DMS79 treated with DMSO at 0.1 percent for 48 hours (cell line): ENCODE measurements at regions not wholly inside any gene's neighbourhood (a gene's known extent, or its start where the extent isn't known, plus 50 kb on each side); places are given as distances from the start of the nearest gene placed in this dataset.

Experiments
- DNase-seq: peaks from one replicate; lab custom pipeline; 2025; lab: John Stamatoyannopoulos, UW

DNA sequence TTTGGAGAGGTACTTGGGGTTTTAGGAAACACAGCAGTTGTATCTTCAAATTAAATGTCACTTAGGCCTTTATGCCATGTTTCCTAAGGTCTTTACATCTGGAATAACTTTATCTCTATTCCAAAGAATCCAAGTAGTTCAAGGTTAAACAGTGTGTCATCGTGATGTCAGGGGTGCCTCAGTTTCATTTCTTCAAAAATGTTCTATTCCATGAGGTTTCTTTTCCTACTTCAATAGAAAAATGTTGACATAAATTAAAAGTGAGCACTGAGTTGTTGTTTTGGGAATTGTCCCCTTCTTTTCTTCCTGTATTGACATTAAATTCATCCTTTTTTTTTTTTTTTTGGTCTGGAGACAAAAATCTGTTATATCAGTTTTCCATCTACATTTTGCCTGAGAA lies 160.6 kb upstream of the C21orf91 start:
- DNase-seq: no peak

- no peak for DNase-seq
Observed at GRCh38 chr21:17978895-17979294, 159.7 kb upstream of the C21orf91 start.

- no peak for DNase-seq
Observed at GRCh38 chr21:17976691-17977090, 157.5 kb upstream of the C21orf91 start.

GRCh38 chr21:17976139-17976538 lies 157.0 kb upstream of the C21orf91 start:
- no peak for DNase-seq

DNA sequence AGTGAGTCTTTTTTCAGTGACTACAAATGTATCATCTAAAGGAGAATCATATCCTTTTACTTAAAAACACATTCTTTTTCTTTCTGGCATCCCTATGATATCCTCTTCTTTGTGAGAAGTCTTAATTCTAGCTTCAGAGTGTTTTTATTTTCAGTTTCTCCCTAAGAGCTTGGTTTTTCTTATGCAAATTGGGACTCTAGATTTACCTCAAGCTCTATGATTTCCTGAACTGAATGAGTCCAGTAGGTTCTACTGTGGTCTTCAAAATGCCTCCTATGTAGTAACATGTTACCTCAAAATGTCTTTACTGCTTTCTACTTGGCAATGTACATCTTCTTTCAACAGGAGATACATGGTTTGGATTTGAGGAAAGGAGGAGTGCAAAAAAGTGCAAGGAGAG lies 148.2 kb upstream of the C21orf91 start:
- no peak for DNase-seq

DNA sequence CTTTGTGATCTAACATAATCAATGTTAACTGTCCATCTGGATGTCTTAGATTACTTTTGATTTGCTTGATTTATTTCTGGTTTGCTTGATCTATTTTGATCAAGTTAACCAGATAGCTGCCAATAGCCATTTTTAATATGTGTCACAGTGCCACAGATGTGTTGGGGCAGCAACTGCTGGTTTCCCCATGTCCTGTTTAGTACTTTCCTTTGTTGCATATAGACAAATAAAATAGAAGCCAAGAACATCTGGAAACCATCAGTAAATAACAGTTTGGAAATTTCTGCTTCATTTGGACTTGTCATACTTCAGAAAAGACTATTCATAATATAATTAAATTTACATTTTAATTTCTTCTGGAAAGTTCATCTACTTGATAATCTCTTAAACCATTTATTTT lies 145.6 kb upstream of the C21orf91 start:
- no peak for DNase-seq

DNA sequence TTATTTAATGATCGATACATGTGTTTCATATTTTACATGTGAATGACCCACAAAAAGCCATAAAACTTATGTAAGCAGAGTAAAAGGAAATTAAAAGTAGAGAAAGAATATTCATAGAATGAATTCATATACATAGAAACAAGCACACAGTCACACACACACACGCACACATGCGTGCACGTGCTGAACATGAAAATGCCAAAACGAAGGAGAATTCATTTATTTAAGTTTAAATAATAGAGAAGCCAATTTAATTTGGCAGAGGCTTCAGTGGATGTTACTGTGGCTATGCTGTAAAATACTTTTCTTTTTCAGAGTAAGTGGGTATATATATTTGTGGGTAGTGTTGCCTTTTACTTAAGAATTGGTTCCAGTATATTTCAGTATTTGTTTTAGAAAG lies 145.0 kb upstream of the C21orf91 start:
- DNase-seq: no peak

GRCh38 chr21:17950591-17950990 lies 131.4 kb upstream of the C21orf91 start:
- DNase-seq: no peak

- DNase-seq: no peak
Observed at GRCh38 chr21:17949421-17949820, 130.3 kb upstream of the C21orf91 start.

GRCh38 chr21:17947531-17947930 lies 128.4 kb upstream of the C21orf91 start:
- no peak for DNase-seq

- DNase-seq: no peak
Observed at GRCh38 chr21:17931080-17931479, 111.9 kb upstream of the C21orf91 start.

- no peak for DNase-seq
Observed at GRCh38 chr21:17930093-17930492, 110.9 kb upstream of the C21orf91 start.

- no peak for DNase-seq
Observed at GRCh38 chr21:17929510-17929909, 110.4 kb upstream of the C21orf91 start.

DNA sequence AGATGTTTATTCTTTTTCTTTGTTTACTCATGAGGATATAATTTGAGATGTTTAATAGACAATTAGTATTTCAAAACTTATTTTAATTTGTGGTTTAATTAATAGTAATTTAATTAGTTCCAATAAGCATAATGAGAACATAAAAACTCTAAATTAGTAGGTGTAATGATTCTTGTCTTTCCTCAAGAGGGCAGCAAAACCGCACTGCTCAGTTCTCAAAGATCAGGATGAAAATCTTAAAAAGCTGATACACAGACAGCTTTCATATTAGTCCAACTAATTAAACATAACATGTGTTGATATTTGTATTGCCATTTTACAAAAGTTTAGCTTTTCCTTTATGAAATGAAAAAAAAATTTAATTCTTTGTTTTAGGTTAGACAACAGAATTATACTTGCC lies 106.7 kb upstream of the C21orf91 start:
- peak; percentile 67 for DNase-seq

GRCh38 chr21:17925000-17925610 lies 105.9 kb upstream of the C21orf91 start:
- peak; percentile 59 for DNase-seq

- no peak for DNase-seq
Observed at GRCh38 chr21:17921579-17922530, 102.7 kb upstream of the C21orf91 start.

DNA sequence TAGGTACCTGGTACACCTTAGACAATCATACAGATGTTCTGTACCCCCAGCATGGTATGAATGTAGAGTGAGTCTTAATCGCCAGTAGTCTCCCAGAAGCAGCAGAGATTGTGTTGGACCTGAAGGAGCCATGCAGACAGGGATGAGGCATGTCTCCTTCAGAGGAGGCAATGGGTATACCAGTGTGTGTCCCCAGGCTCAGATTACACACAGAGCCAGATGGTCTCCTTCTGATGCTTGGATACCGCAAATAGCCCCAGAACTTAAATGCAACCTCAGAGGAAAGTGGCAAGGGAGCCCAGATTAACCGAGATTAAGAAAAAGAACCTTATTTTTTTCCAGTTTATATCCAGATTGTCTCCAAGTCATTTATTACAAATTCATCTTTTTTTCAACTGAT lies 96.8 kb upstream of the C21orf91 start:
- DNase-seq: no peak

DNA sequence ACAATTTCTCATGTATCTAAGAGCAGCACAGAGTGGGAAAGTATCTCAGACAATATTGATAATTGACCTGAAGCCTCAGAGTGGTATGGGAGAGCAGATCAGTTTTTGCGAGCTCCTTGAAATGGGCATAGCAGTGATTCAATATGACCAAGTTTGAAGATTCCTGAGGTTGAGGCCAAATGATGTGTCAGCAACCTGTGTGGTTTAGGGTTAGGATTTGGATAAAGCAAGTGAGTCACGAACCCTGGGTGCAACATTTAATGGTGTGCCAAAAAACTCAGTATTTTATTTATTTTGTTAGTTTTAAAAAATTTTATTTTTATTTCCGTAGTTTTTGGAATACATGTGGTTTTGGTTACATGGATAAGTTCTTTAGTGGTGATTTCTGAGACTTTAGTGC lies 92.5 kb upstream of the C21orf91 start:
- DNase-seq: no peak

DNA sequence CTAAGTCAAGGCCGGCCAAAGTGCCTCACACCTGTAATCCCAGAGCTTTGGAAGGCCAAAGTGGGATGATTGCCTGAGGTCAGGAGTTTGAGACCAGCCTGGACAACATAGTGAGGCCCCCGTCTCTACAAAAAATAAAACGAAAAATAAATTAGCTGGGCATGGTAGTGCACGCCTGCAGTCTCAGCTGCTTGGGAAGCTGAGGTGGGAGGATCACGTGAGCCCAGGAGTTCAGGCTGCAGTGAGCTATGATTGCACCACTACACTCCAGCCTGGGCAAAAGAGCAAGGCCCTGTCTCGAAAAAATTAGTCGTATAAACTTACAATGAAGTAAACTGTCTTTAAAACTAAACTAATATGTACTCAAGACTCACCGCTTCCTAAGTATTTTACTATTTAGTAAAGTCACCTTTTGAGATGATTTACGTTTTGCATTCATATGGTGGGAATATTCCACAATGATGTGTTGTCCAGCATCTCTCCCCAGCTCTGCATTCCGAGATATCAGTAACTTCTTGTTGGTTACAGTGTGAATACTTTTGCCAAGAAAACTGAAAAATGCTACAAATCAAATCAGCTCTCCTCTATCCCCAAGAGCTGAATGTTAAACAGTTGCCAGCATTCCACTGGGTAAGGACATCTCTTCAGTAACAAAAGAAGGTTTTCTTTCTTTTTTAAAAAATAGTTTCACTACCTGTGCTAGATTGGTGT lies 84.9 kb upstream of the C21orf91 start:
- DNase-seq: no peak

GRCh38 chr21:17903029-17903806 lies 84.1 kb upstream of the C21orf91 start:
- peak; percentile 60 for DNase-seq

DNA sequence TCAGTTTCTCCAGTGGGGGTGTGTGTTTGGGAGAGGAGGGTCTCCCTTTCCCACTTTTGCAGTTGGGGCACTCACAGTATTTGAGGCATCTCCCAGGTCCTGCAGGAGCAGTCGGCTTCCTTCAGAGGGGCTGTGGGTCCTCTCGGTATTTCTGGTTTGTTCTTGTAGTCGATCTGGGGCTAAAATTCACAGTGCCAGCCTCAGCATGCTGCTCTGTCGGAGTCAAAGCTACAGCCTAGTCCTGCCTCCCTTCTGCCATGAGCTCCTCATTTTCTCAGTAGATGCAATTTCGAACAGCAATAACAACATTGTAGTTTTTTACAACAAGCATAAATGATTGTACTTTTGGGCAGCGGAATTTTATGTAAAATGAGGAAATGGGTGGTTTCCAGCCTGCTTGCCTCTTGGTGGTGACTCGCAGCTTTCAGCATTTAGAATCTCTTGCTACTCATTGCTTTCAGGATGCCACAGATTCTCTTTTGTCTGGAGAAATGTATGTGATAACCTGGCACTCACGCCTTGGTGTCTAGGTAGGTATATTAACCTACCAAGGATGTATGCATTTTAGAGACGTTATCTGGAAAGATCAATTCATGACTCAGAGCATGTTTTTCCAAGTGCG lies 82.4 kb upstream of the C21orf91 start:
- DNase-seq: no peak

- DNase-seq: no peak
Observed at GRCh38 chr21:17900990-17901385, 81.8 kb upstream of the C21orf91 start.
